ENCODE measurements at regions not wholly inside any gene's neighbourhood (a gene's known extent, or its start where the extent isn't known, plus 50 kb on each side); places are given as distances from the start of the nearest gene placed in this dataset.

GRCh38 chr9:4921449-4921848 is 63.6 kb upstream of the JAK2 start:
- H3K4me3 ChIP-seq (ENCODE audit: low read length) = no peak overlapping the region
- no peaks in the 10 kb centered on the region for H3K4me1 ChIP-seq (ENCODE audit: control insufficient read depth, insufficient read depth, low read length)
- peaks cover 5% of the 10 kb centered on the region for H3K27me3 ChIP-seq (replicated peaks; ENCODE audit: control insufficient read depth, insufficient read depth, low read length)
- DNase-seq (ENCODE audit: low read depth) = no peak
- no peaks in the 10 kb centered on the region for H3K9me3 ChIP-seq (ENCODE audit: control insufficient read depth, low read length)
- no peak overlapping the region for H3K9ac ChIP-seq (ENCODE audit: low read length)
- H3K36me3 ChIP-seq (ENCODE audit: control insufficient read depth, insufficient read depth, low read length, severe bottlenecking) = no peaks in the 10 kb centered on the region

DNA sequence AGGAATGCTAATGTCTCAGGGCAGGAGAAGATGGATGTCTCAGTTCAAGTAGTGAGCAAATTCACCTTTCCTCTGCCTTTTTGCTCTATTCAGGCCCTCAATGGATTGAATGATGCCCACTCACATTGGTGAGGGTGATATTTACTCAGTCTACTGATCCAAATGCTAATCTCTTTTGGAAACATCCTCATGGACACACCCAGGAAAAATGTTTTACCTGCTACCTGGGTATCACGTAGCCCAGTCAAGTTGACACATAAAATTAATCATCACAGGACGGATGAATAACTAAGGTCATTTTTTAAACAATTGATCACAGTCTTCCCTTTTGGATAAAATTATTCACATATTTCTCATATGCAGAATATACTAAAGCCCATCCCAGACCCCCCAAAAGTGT is 63.0 kb upstream of the JAK2 start:
- no peaks in the 10 kb centered on the region for H3K9me3 ChIP-seq (ENCODE audit: control insufficient read depth, low read length)
- H3K27me3 ChIP-seq (replicated peaks; ENCODE audit: control insufficient read depth, insufficient read depth, low read length) = peaks cover 5% of the 10 kb centered on the region
- no peaks in the 10 kb centered on the region for H3K36me3 ChIP-seq (ENCODE audit: control insufficient read depth, insufficient read depth, low read length, severe bottlenecking)
- peaks cover under 1% of the 10 kb centered on the region for H3K4me1 ChIP-seq (ENCODE audit: control insufficient read depth, insufficient read depth, low read length)
- no peak for DNase-seq (ENCODE audit: low read depth)
- no peak overlapping the region for H3K9ac ChIP-seq (ENCODE audit: low read length)
- no peak overlapping the region for H3K4me3 ChIP-seq (ENCODE audit: low read length)

- Histone ChIP-seq H3K36me3 (ENCODE audit: control insufficient read depth, insufficient read depth, low read length, severe bottlenecking) (no peaks in the 10 kb centered on the region), H3K4me1 (ENCODE audit: control insufficient read depth, insufficient read depth, low read length) (peaks cover 6% of the 10 kb centered on the region), H3K9ac (ENCODE audit: low read length) (no peak overlapping the region), H3K4me3 (ENCODE audit: low read length) (no peak overlapping the region), H3K27me3 (replicated peaks; ENCODE audit: control insufficient read depth, insufficient read depth, low read length) (peaks cover 5% of the 10 kb centered on the region), H3K9me3 (ENCODE audit: control insufficient read depth, low read length) (no peaks in the 10 kb centered on the region)
- no peak for DNase-seq (ENCODE audit: low read depth)
Measured at GRCh38 chr9:4922730-4923129, 62.3 kb upstream of the JAK2 start.

GRCh38 chr9:4923141-4923540 is 61.9 kb upstream of the JAK2 start:
- no peak for DNase-seq (ENCODE audit: low read depth)
- H3K9ac ChIP-seq (ENCODE audit: low read length) = no peak overlapping the region
- H3K9me3 ChIP-seq (ENCODE audit: control insufficient read depth, low read length) = no peaks in the 10 kb centered on the region
- H3K4me3 ChIP-seq (ENCODE audit: low read length) = no peak overlapping the region
- no peaks in the 10 kb centered on the region for H3K36me3 ChIP-seq (ENCODE audit: control insufficient read depth, insufficient read depth, low read length, severe bottlenecking)
- peaks cover 7% of the 10 kb centered on the region for H3K4me1 ChIP-seq (ENCODE audit: control insufficient read depth, insufficient read depth, low read length)
- peaks cover 5% of the 10 kb centered on the region for H3K27me3 ChIP-seq (replicated peaks; ENCODE audit: control insufficient read depth, insufficient read depth, low read length)

GRCh38 chr9:4923580-4924544 is 61.2 kb upstream of the JAK2 start:
- peaks cover 7% of the 10 kb centered on the region for H3K4me1 ChIP-seq (ENCODE audit: control insufficient read depth, insufficient read depth, low read length)
- H3K27me3 ChIP-seq (replicated peaks; ENCODE audit: control insufficient read depth, insufficient read depth, low read length) = peaks cover 5% of the 10 kb centered on the region
- H3K4me3 ChIP-seq (ENCODE audit: low read length) = no peak overlapping the region
- H3K9ac ChIP-seq (ENCODE audit: low read length) = no peak overlapping the region
- DNase-seq (ENCODE audit: low read depth) = peak; percentile 54
- no peaks in the 10 kb centered on the region for H3K36me3 ChIP-seq (ENCODE audit: control insufficient read depth, insufficient read depth, low read length, severe bottlenecking)
- H3K9me3 ChIP-seq (ENCODE audit: control insufficient read depth, low read length) = no peaks in the 10 kb centered on the region

DNA sequence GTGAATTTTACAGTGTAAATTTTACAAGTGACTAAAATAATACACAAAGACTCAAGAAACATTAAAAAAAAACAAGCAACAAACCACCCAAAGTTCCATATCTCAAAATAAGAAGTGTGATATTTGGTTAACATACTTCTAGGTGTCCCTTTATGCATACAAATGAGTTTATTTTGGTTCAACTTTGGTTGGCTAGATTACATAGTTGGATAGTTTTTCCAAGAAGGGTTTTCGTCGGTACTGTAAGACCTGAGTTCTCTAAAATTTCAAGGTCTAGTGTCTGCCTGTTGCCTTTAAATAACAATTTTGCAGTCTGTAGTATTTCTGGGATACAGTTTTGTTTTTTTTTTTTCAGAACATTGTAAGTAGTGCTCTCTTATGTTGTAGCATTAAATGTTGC is 58.8 kb upstream of the JAK2 start:
- no peak overlapping the region for H3K9ac ChIP-seq (ENCODE audit: low read length)
- H3K4me3 ChIP-seq (ENCODE audit: low read length) = no peak overlapping the region
- DNase-seq (ENCODE audit: low read depth) = no peak
- no peaks in the 10 kb centered on the region for H3K9me3 ChIP-seq (ENCODE audit: control insufficient read depth, low read length)
- peaks cover 5% of the 10 kb centered on the region for H3K27me3 ChIP-seq (replicated peaks; ENCODE audit: control insufficient read depth, insufficient read depth, low read length)
- no peaks in the 10 kb centered on the region for H3K36me3 ChIP-seq (ENCODE audit: control insufficient read depth, insufficient read depth, low read length, severe bottlenecking)
- H3K4me1 ChIP-seq (ENCODE audit: control insufficient read depth, insufficient read depth, low read length) = peaks cover 11% of the 10 kb centered on the region

DNA sequence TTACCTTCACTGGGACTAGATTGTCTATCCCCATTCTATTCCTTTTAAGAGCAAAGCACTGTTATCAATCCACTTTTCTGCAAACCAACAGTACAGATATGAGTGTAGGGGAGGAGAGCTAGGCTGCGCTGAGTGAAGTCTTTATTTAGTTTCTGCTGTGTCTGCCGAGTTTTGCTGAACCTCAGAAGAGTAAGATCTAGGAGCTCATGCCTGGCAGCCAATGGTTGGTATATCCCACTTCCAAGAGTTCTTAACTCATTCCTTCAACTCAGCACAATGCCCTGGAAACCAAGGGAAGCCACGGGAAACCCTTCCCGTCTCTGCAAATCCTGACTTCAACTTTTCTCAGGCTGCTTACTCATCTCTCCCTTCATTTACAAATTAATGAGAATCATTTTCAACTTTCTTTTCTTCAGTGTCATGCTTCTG is 58.0 kb upstream of the JAK2 start:
- DNase-seq (ENCODE audit: low read depth) = peak; percentile 16
- peaks cover 11% of the 10 kb centered on the region for H3K4me1 ChIP-seq (ENCODE audit: control insufficient read depth, insufficient read depth, low read length)
- H3K9me3 ChIP-seq (ENCODE audit: control insufficient read depth, low read length) = no peaks in the 10 kb centered on the region
- no peak overlapping the region for H3K9ac ChIP-seq (ENCODE audit: low read length)
- peaks cover 5% of the 10 kb centered on the region for H3K27me3 ChIP-seq (replicated peaks; ENCODE audit: control insufficient read depth, insufficient read depth, low read length)
- H3K36me3 ChIP-seq (ENCODE audit: control insufficient read depth, insufficient read depth, low read length, severe bottlenecking) = no peaks in the 10 kb centered on the region
- H3K4me3 ChIP-seq (ENCODE audit: low read length) = no peak overlapping the region

- peaks cover 11% of the 10 kb centered on the region for H3K4me1 ChIP-seq (ENCODE audit: control insufficient read depth, insufficient read depth, low read length)
- H3K9me3 ChIP-seq (ENCODE audit: control insufficient read depth, low read length) = no peaks in the 10 kb centered on the region
- H3K36me3 ChIP-seq (ENCODE audit: control insufficient read depth, insufficient read depth, low read length, severe bottlenecking) = no peaks in the 10 kb centered on the region
- peaks cover 1% of the 10 kb centered on the region for H3K27me3 ChIP-seq (replicated peaks; ENCODE audit: control insufficient read depth, insufficient read depth, low read length)
- H3K4me3 ChIP-seq (ENCODE audit: low read length) = no peak overlapping the region
- H3K9ac ChIP-seq (ENCODE audit: low read length) = no peak overlapping the region
- DNase-seq (ENCODE audit: low read depth) = peak; percentile 58
Measured at GRCh38 chr9:4927701-4928100, 57.4 kb upstream of the JAK2 start.

DNA sequence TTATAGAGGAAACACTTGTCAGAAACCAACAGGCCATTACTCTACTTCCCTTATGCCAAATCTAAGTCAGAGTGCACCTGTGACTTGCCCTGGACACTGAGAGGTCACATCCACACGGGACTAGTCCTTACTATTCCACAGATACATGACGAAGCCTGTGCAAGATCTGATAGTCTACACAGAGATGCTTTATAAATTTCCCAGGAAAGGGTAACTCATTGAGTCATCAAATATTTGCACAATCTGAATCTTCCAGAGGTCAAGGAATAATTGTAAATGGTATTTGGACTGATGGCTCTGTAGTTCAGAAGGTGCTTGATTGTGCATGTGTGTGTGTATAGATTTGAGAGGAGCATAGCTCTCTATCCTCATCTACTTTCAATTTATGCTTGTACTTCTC is 55.2 kb upstream of the JAK2 start:
- no peak overlapping the region for H3K4me3 ChIP-seq (ENCODE audit: low read length)
- no peaks in the 10 kb centered on the region for H3K9me3 ChIP-seq (ENCODE audit: control insufficient read depth, low read length)
- H3K4me1 ChIP-seq (ENCODE audit: control insufficient read depth, insufficient read depth, low read length) = peaks cover 18% of the 10 kb centered on the region
- DNase-seq (ENCODE audit: low read depth) = no peak
- H3K9ac ChIP-seq (ENCODE audit: low read length) = no peak overlapping the region
- no peaks in the 10 kb centered on the region for H3K27me3 ChIP-seq (replicated peaks; ENCODE audit: control insufficient read depth, insufficient read depth, low read length)
- H3K36me3 ChIP-seq (ENCODE audit: control insufficient read depth, insufficient read depth, low read length, severe bottlenecking) = no peaks in the 10 kb centered on the region

- Histone ChIP-seq H3K27me3 (replicated peaks; ENCODE audit: control insufficient read depth, insufficient read depth, low read length) (no peaks in the 10 kb centered on the region), H3K9me3 (ENCODE audit: control insufficient read depth, low read length) (no peaks in the 10 kb centered on the region), H3K4me1 (ENCODE audit: control insufficient read depth, insufficient read depth, low read length) (peaks cover 20% of the 10 kb centered on the region), H3K36me3 (ENCODE audit: control insufficient read depth, insufficient read depth, low read length, severe bottlenecking) (no peaks in the 10 kb centered on the region), H3K9ac (ENCODE audit: low read length) (no peak overlapping the region), H3K4me3 (ENCODE audit: low read length) (peak overlapping the region; percentile 22)
- no peak for DNase-seq (ENCODE audit: low read depth)
Measured at GRCh38 chr9:4932681-4933080, 52.4 kb upstream of the JAK2 start.

DNA sequence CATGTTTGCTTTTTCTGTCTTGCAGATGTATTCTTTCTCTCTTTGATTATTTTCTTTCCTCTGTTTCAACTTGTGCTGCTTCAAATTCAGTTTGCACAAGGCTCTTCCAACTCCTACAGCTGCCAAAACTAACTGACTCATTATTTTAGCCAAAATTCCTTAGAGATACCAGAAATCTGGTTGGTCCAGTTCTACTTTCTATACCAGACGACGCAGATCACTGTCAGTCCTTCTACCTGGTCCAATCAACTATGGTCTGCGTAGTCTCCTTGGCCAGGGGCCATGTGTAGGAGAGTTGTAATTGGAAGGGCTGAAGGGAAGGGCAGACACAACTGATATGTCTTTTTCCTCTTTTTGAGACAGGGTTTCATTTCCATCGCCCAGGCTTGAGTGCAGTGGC is 51.9 kb upstream of the JAK2 start:
- Histone ChIP-seq H3K27me3 (replicated peaks; ENCODE audit: control insufficient read depth, insufficient read depth, low read length) (no peaks in the 10 kb centered on the region), H3K4me3 (ENCODE audit: low read length) (peak overlapping the region; percentile 22), H3K9ac (ENCODE audit: low read length) (no peak overlapping the region), H3K4me1 (ENCODE audit: control insufficient read depth, insufficient read depth, low read length) (peaks cover 19% of the 10 kb centered on the region), H3K9me3 (ENCODE audit: control insufficient read depth, low read length) (no peaks in the 10 kb centered on the region), H3K36me3 (ENCODE audit: control insufficient read depth, insufficient read depth, low read length, severe bottlenecking) (no peaks in the 10 kb centered on the region)
- DNase-seq (ENCODE audit: low read depth) = no peak

Data from adipocyte (in vitro differentiated cells).